GM19463 (cell line): ENCODE measurements at regions not wholly inside any gene's neighbourhood (a gene's known extent, or its start where the extent isn't known, plus 50 kb on each side); places are given as distances from the start of the nearest gene placed in this dataset.

ENCODE experiments used
- ATAC-seq: cut with Tn5 transposase; IDR thresholded peaks from one replicate; pipeline ENCODE4 v1.9.1; 2021; ENCODE audit warnings: mild to moderate bottlenecking, moderate library complexity; ENCODE audit not compliant: unreplicated experiment

GRCh38 chr1:201678264-201679101 lies 139.6 kb downstream of the NAV1 start:
- ATAC-seq: no peak

- no peak for ATAC-seq
Observed at GRCh38 chr1:201681375-201681774, 142.4 kb downstream of the NAV1 start.

GRCh38 chr1:201682964-201683363 lies 144.0 kb downstream of the NAV1 start:
- ATAC-seq: no peak

- ATAC-seq: no peak
Observed at GRCh38 chr1:201683397-201683796, 144.5 kb downstream of the NAV1 start.

GRCh38 chr1:201685485-201685884 lies 143.5 kb upstream of the IPO9 start:
- ATAC-seq: no peak

GRCh38 chr1:201686714-201687455 lies 142.1 kb upstream of the IPO9 start:
- ATAC-seq: no peak

- ATAC-seq: no peak
Observed at GRCh38 chr1:201688514-201688913, 140.4 kb upstream of the IPO9 start.

GRCh38 chr1:201689647-201690046 lies 139.3 kb upstream of the IPO9 start:
- ATAC-seq: no peak

- ATAC-seq: no peak
Observed at GRCh38 chr1:201690528-201690927, 138.4 kb upstream of the IPO9 start.

- no peak for ATAC-seq
Observed at GRCh38 chr1:201691716-201692554, 137.0 kb upstream of the IPO9 start.

- no peak for ATAC-seq
Observed at GRCh38 chr1:201692555-201693394, 136.2 kb upstream of the IPO9 start.

GRCh38 chr1:201693890-201694607 lies 134.9 kb upstream of the IPO9 start:
- no peak for ATAC-seq

GRCh38 chr1:201694608-201695335 lies 134.2 kb upstream of the IPO9 start:
- no peak for ATAC-seq

- no peak for ATAC-seq
Observed at GRCh38 chr1:201695607-201696006, 133.3 kb upstream of the IPO9 start.

GRCh38 chr1:201696217-201696761 lies 132.7 kb upstream of the IPO9 start:
- ATAC-seq: no peak

- ATAC-seq: no peak
Observed at GRCh38 chr1:201697174-201697573, 131.8 kb upstream of the IPO9 start.

GRCh38 chr1:201701831-201702230 lies 127.1 kb upstream of the IPO9 start:
- no peak for ATAC-seq

- no peak for ATAC-seq
Observed at GRCh38 chr1:201702936-201703335, 126.0 kb upstream of the IPO9 start.
